ENCODE measurements at regions not wholly inside any gene's neighbourhood (a gene's known extent, or its start where the extent isn't known, plus 50 kb on each side); places are given as distances from the start of the nearest gene placed in this dataset.

DNA sequence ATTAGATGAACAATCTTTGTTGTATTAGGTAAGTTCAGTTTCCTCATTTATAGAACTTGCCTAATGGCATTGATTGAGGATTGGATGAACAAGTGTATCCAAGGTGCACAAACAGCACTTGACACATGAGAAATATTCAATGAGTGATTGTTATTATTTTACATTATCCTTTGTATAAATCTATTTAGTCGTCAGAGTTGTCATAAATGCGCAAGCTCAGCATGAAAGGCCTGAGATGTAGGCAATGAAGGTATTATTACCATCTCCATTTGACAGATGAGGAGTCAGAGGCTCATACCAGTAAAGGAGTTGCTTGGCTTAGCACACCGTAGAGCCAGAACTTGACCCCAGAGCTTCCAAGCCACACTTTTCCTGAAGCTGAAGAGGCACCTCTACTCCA is 291.4 kb downstream of the C1D start:
- TF ChIP-seq, protein P1, sequence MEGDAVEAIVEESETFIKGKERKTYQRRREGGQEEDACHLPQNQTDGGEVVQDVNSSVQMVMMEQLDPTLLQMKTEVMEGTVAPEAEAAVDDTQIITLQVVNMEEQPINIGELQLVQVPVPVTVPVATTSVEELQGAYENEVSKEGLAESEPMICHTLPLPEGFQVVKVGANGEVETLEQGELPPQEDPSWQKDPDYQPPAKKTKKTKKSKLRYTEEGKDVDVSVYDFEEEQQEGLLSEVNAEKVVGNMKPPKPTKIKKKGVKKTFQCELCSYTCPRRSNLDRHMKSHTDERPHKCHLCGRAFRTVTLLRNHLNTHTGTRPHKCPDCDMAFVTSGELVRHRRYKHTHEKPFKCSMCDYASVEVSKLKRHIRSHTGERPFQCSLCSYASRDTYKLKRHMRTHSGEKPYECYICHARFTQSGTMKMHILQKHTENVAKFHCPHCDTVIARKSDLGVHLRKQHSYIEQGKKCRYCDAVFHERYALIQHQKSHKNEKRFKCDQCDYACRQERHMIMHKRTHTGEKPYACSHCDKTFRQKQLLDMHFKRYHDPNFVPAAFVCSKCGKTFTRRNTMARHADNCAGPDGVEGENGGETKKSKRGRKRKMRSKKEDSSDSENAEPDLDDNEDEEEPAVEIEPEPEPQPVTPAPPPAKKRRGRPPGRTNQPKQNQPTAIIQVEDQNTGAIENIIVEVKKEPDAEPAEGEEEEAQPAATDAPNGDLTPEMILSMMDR (IDR thresholded peaks at IDR 0.05): no peak
- no peak for TF ChIP-seq POLR2A (IDR thresholded peaks at IDR 0.05)

Measured in adrenal gland (tissue), 5 donors.